Posterior vena cava (tissue), 2 donors: ENCODE measurements at regions not wholly inside any gene's neighbourhood (a gene's known extent, or its start where the extent isn't known, plus 50 kb on each side); places are given as distances from the start of the nearest gene placed in this dataset.
"Not testable (repeated sequence)": the region's sequence is repeated elsewhere in the genome, so short reads cannot be mapped to it uniquely, and the experiment has no call there.

Source experiments
- DNase-seq: peaks from one replicate; pipeline ENCODE4 v3.0.0-alpha.2; 2020; ENCODE audit warnings: low spot score
- intact Hi-C, 2 donors: fragments of 100-400 bp; cut with DNase I; formaldehyde crosslinking; loops; one replicate each; pipeline versions ENCODE4 v1.14.1 to v1.14.2; 2022 to 2023
- donor health status: DM: yes; HTN: yes; CAD: no.
- donor health status: DM: yes; HTN: yes; CAD: no.

GRCh38 chr22:34761111-34761510, 304.8 kb upstream of the ISX start:
- intact Hi-C loops = loop anchor here in 1 of 2 donors (1.0 kb wide), 1 partner anchor 40 kb away; no protein-coding TSS in a partner anchor
- DNase-seq = no peak

GRCh38 chr22:34763496-34763895, 302.5 kb upstream of the ISX start:
- intact Hi-C loops = no loop called here
- DNase-seq = no peak

GRCh38 chr22:34765115-34765514, 300.8 kb upstream of the ISX start:
- intact Hi-C loops = no loop called here
- no peak for DNase-seq

- DNase-seq = no peak
- intact Hi-C loops = no loop called here
Measured at GRCh38 chr22:34769361-34769760, 296.6 kb upstream of the ISX start.

- DNase-seq = no peak
- intact Hi-C loops = no loop called here
Measured at GRCh38 chr22:34776817-34777216, 289.1 kb upstream of the ISX start.

GRCh38 chr22:34781681-34782080, 284.3 kb upstream of the ISX start:
- intact Hi-C loops = no loop called here
- no peak for DNase-seq

GRCh38 chr22:34783436-34783835, 282.5 kb upstream of the ISX start:
- DNase-seq = no peak
- intact Hi-C loops = no loop called here

GRCh38 chr22:34784056-34784455, 281.9 kb upstream of the ISX start:
- intact Hi-C loops = no loop called here
- no peak for DNase-seq

GRCh38 chr22:34797826-34798225, 268.1 kb upstream of the ISX start:
- intact Hi-C loops = no loop called here
- no peak for DNase-seq

GRCh38 chr22:34798605-34799004, 267.4 kb upstream of the ISX start:
- DNase-seq = no peak
- intact Hi-C loops = no loop called here

- DNase-seq = no peak
- intact Hi-C loops = no loop called here
Measured at GRCh38 chr22:34800260-34800980, 265.5 kb upstream of the ISX start.

GRCh38 chr22:34801221-34801620, 264.7 kb upstream of the ISX start:
- no peak for DNase-seq
- intact Hi-C loops = no loop called here

- intact Hi-C loops = no loop called here
- no peak for DNase-seq
Measured at GRCh38 chr22:34804091-34804490, 261.9 kb upstream of the ISX start.

GRCh38 chr22:34804604-34805003, 261.4 kb upstream of the ISX start:
- DNase-seq = no peak
- intact Hi-C loops = no loop called here

- no peak for DNase-seq
- intact Hi-C loops = no loop called here
Measured at GRCh38 chr22:34805771-34806170, 260.2 kb upstream of the ISX start.

- DNase-seq = no peak
- intact Hi-C loops = no loop called here
Measured at GRCh38 chr22:34808618-34809017, 257.3 kb upstream of the ISX start.

GRCh38 chr22:34812631-34813030, 253.3 kb upstream of the ISX start:
- DNase-seq = no peak
- intact Hi-C loops = loop anchor here in 1 of 2 donors (2.0 kb wide), 1 partner anchor 42 kb away; no protein-coding TSS in a partner anchor

- no peak for DNase-seq
- intact Hi-C loops = no loop called here
Measured at GRCh38 chr22:34814260-34815025, 251.5 kb upstream of the ISX start.

- DNase-seq = no peak
- intact Hi-C loops = no loop called here
Measured at GRCh38 chr22:34829485-34829884, 236.5 kb upstream of the ISX start.

GRCh38 chr22:34834059-34834458, 231.9 kb upstream of the ISX start:
- DNase-seq = no peak
- intact Hi-C loops = no loop called here

- DNase-seq, intact Hi-C loops: not testable (repeated sequence)
Measured at GRCh38 chr22:34834541-34834940, 231.4 kb upstream of the ISX start.
